Pancreas (tissue), 10 donors: ENCODE measurements at regions not wholly inside any gene's neighbourhood (a gene's known extent, or its start where the extent isn't known, plus 50 kb on each side); places are given as distances from the start of the nearest gene placed in this dataset.
A peak's percentile ranks its signal among the peaks of the same experiment; 100 is the strongest.

Source experiments
- ATAC-seq, 4 donors: fragments of 200-7000 bp; cut with Tn5 transposase; one replicate each; pipeline versions ENCODE4 v1.8.0 to v1.9.1; 2020; ENCODE audit warnings: mild to moderate bottlenecking in 4 of 4, moderate library complexity in 4 of 4
- DNase-seq, 6 donors: peaks; one replicate each; pipeline ENCODE4 v3.0.0-alpha.2; 2020
- FAIRE-seq: peaks from 2 replicates; lab custom pipeline; 2012; peaks lifted over from hg19 to GRCh38; lab: Jason Lieb, UNC
- H3K27ac ChIP-seq, 4 donors: fragments of 200-600 bp; sonication (generic); 1 replicate in 3 of 4; 2 replicates in 1 of 4; pipeline versions ENCODE4 v1.5.0 to v1.8.0; 2020
- H3K27me3 ChIP-seq, 4 donors: fragments of 200-600 bp; one replicate each; pipeline ENCODE4 v1.8.0; 2021
- H3K36me3 ChIP-seq, 3 donors: fragments of 200-600 bp; sonication (generic) in 1 of 3; one replicate each; pipeline versions ENCODE4 v1.5.0 to v1.8.0; 2020 to 2021
- H3K4me1 ChIP-seq, 3 donors: fragments of 200-600 bp; one replicate each; pipeline ENCODE4 v1.8.0; 2021
- H3K4me3 ChIP-seq, 4 donors: fragments of 200-600 bp; sonication (generic) in 2 of 4; one replicate each; pipeline versions ENCODE4 v1.5.0 to v1.8.0; 2020 to 2021
- H3K9me3 ChIP-seq, 4 donors: fragments of 200-600 bp; one replicate each; pipeline ENCODE4 v1.8.0; 2021
- CTCF ChIP-seq, 4 donors: fragments of 200-600 bp; sonication (generic) in 3 of 4; IDR thresholded peaks; one replicate each; pipeline versions ENCODE4 v1.5.0 to v1.8.0; 2021; ENCODE audit warnings: antibody characterized with exemption in 4 of 4
- WGBS, 2 donors: extraction: QIAGEN DNeasy Blood & Tissue Kit; methylation state at CpG; one replicate each; pipeline ENCODE4 v1.1.7; 2013; 5-methylcytosine and 5-hydroxymethylcytosine counted together
- intact Hi-C, 3 donors: fragments of 100-400 bp; cut with DNase I; formaldehyde crosslinking; loops; one replicate each; pipeline versions ENCODE4 v1.11.1 to v1.14.2; 2022
- donor health status: healthy with polysubstance abuse.
- donor health status: DM: no; HTN: no; CAD: no; lungs with moderate emphysema.
- donor health status: DM: no; HTN: no; CAD: no.
- donor health status: control.
- donor health status: control.
- donor health status: Bipolar disorder and iron deficiency.
- donor health status: DM: yes; HTN: yes; CAD: no.
- donor health status: DM: no; HTN: no; CAD: no.
- donor health status: DM: no; HTN: no; CAD: no.
- donor health status: DM: yes; HTN: yes; CAD: no.

GRCh38 chr5:30413540-30413939, 779.9 kb upstream of the CDH6 start:
- WGBS, 2 donors: 20 to 22% methylated on average over 2 of the region's 2 CpGs
- TF ChIP-seq CTCF (IDR thresholded peaks at IDR 0.05): no peak
- intact Hi-C loops: no loop called here
- Histone ChIP-seq H3K9me3 (no peaks in the 10 kb centered on the region), H3K4me3 (no peak overlapping the region), H3K4me1 (no peaks in the 10 kb centered on the region), H3K27ac (no peak overlapping the region), H3K36me3 (no peaks in the 10 kb centered on the region), H3K27me3 (no peaks in the 10 kb centered on the region)
- no peak for FAIRE-seq
- DNase-seq: no peak
- no peak for ATAC-seq

GRCh38 chr5:30405821-30406220, 787.7 kb upstream of the CDH6 start:
- FAIRE-seq (no peak), DNase-seq (no peak), ATAC-seq (no peak)
- intact Hi-C loops: loop anchor here in 1 of 3 donors (10.0 kb wide), 1 partner anchor 829 kb away; no protein-coding TSS in a partner anchor
- Histone ChIP-seq H3K27ac (no peak overlapping the region), H3K4me1 (no peaks in the 10 kb centered on the region), H3K36me3 (no peaks in the 10 kb centered on the region), H3K27me3 (no peaks in the 10 kb centered on the region), H3K4me3 (no peak overlapping the region), H3K9me3 (no peaks in the 10 kb centered on the region)
- TF ChIP-seq CTCF (IDR thresholded peaks at IDR 0.05): no peak
- WGBS, 2 donors: 29 to 41% methylated on average over 2 of the region's 2 CpGs

- TF ChIP-seq CTCF (IDR thresholded peaks at IDR 0.05): peak in 3 of 4 donors; percentile 15 to 22 (median 22)
- WGBS, 2 donors: 11 to 20% methylated on average over 3 of the region's 3 CpGs
- Histone ChIP-seq H3K4me1 (no peaks in the 10 kb centered on the region), H3K4me3 (no peak overlapping the region), H3K36me3 (no peaks in the 10 kb centered on the region), H3K27ac (no peak overlapping the region), H3K9me3 (no peaks in the 10 kb centered on the region), H3K27me3 (no peaks in the 10 kb centered on the region)
- no peak for FAIRE-seq
- intact Hi-C loops: loop anchor here in 1 of 3 donors (10.0 kb wide), 1 partner anchor 833 kb away; no protein-coding TSS in a partner anchor
- peak in 2 of 6 donors; percentile 17 to 18 for DNase-seq
- no peak for ATAC-seq
Observed at GRCh38 chr5:30401479-30402058, 791.9 kb upstream of the CDH6 start.

GRCh38 chr5:30398423-30398822, 795.1 kb upstream of the CDH6 start:
- H3K36me3 ChIP-seq: no peaks in the 10 kb centered on the region
- peaks cover 0 to 3% (median 0%) of the 10 kb centered on the region in 4 donors for H3K27me3 ChIP-seq
- FAIRE-seq (peak; percentile 34), ATAC-seq (no peak), DNase-seq (no peak)
- H3K4me3 ChIP-seq: no peak overlapping the region
- intact Hi-C loops: no loop called here
- no peaks in the 10 kb centered on the region for H3K4me1 ChIP-seq
- TF ChIP-seq CTCF (IDR thresholded peaks at IDR 0.05): no peak
- H3K27ac ChIP-seq: no peak overlapping the region
- no peaks in the 10 kb centered on the region for H3K9me3 ChIP-seq

- FAIRE-seq: no peak
- no peak for DNase-seq
- H3K4me3 ChIP-seq: no peak overlapping the region
- no peak for ATAC-seq
- 39 to 51% methylated on average over 5 of the region's 5 CpGs for WGBS, 2 donors
- intact Hi-C loops: no loop called here
- H3K4me1 ChIP-seq: no peaks in the 10 kb centered on the region
- TF ChIP-seq CTCF (IDR thresholded peaks at IDR 0.05): no peak
- no peaks in the 10 kb centered on the region for H3K36me3 ChIP-seq
- H3K27ac ChIP-seq: no peak overlapping the region
- no peaks in the 10 kb centered on the region for H3K9me3 ChIP-seq
- peaks cover 0 to 3% (median 0%) of the 10 kb centered on the region in 4 donors for H3K27me3 ChIP-seq
Observed at GRCh38 chr5:30392897-30393296, 800.6 kb upstream of the CDH6 start.
